ENCODE measurements at regions not wholly inside any gene's neighbourhood (a gene's known extent, or its start where the extent isn't known, plus 50 kb on each side); places are given as distances from the start of the nearest gene placed in this dataset.
"Not testable (repeated sequence)": the region's sequence is repeated elsewhere in the genome, so short reads cannot be mapped to it uniquely, and the experiment has no call there.

DNA sequence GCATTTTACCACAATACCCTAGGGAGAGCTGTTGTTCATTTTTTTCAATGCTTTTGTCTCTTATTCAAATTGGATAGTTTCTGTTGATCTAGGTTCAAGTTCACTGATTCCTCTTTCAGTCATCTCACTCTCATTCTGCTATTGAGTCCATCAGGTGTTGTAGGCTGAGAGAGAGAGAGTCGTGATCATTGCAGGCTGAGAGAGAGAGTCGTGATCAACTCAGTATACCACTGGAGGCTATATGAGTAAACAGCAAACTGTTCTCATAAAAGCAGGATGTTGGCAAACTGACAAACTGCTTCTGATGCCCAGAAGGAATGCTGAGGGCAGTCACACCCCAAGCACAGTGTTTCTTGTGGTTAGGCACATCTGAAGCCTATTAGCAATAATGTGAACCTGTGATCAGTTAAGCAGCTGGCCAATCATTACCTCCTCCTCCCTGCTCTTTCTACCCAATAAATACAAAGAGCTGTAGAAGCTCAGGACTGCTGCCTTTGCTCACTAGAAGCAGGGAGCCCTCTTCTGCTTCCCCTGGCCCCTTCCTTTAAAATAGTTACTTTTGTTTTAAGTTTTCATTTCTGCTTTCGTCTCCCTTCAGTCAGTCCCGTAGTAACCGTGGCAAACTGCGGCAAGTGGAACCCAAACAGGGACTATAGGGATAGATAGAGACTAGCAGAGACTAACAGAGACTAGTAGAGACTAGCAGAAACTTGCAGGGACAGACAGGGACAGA is 476.1 kb upstream of the ACO1 start:
- no peak for DNase-seq (ENCODE audit: low read depth)
- TF ChIP-seq, protein P1, sequence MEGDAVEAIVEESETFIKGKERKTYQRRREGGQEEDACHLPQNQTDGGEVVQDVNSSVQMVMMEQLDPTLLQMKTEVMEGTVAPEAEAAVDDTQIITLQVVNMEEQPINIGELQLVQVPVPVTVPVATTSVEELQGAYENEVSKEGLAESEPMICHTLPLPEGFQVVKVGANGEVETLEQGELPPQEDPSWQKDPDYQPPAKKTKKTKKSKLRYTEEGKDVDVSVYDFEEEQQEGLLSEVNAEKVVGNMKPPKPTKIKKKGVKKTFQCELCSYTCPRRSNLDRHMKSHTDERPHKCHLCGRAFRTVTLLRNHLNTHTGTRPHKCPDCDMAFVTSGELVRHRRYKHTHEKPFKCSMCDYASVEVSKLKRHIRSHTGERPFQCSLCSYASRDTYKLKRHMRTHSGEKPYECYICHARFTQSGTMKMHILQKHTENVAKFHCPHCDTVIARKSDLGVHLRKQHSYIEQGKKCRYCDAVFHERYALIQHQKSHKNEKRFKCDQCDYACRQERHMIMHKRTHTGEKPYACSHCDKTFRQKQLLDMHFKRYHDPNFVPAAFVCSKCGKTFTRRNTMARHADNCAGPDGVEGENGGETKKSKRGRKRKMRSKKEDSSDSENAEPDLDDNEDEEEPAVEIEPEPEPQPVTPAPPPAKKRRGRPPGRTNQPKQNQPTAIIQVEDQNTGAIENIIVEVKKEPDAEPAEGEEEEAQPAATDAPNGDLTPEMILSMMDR (conservative IDR thresholded peaks at IDR 0.05; ENCODE audit: low read length): no peak
- no peak overlapping the region for H3K4me3 ChIP-seq (ENCODE audit: low read length)

DNA sequence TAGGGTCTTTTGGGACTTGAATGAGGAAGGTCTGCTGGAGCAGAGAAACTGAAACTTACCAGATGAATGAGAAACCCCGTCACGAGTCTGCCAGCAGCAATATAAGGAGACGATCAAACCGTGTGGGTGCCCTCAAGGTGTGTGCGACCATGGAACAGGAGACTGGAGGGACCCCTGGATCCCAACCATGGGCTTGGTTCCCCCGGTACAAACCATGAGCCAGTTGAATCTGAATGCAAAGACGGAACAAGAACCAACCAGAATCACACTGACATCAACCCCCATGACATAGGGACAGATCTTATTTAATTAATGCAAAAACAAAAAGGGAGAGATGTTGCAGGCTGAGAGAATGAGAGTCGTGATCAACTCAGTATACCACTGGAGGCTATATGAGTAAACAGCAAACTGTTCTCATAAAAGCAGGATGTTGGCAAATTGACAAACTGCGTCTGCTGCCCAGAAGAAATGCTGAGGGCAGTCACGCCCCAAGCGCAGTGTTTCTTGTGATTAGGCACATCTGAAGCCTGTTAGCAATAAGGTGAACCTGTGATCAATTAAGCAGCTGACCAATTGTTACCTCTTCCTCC is 475.5 kb upstream of the ACO1 start:
- DNase-seq (ENCODE audit: low read depth): no peak
- H3K4me3 ChIP-seq (ENCODE audit: low read length): no peak overlapping the region
- TF ChIP-seq, protein P1 (conservative IDR thresholded peaks at IDR 0.05; ENCODE audit: low read length): no peak

DNA sequence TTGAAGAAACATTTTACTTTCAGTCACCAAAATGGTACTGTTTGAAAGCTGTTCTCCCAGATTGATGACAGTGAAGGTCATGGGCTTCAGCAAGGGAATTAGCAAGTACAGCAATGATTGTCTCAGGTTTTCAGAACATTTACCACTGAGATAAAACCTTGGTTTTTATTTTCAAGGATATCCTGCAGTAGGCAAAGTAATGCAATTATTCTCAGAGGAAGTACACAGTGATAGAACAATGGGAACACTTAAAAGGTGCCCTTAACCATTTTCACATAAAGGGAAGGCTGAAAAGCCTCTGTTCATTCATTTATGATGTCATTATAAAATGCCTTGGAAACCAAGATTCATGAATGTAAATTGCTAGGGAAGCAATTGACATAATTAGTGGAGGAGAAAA is 471.8 kb upstream of the ACO1 start:
- H3K4me3 ChIP-seq (ENCODE audit: low read length): no peak overlapping the region
- TF ChIP-seq, protein P1 (conservative IDR thresholded peaks at IDR 0.05; ENCODE audit: low read length): no peak
- DNase-seq (ENCODE audit: low read depth): no peak

DNA sequence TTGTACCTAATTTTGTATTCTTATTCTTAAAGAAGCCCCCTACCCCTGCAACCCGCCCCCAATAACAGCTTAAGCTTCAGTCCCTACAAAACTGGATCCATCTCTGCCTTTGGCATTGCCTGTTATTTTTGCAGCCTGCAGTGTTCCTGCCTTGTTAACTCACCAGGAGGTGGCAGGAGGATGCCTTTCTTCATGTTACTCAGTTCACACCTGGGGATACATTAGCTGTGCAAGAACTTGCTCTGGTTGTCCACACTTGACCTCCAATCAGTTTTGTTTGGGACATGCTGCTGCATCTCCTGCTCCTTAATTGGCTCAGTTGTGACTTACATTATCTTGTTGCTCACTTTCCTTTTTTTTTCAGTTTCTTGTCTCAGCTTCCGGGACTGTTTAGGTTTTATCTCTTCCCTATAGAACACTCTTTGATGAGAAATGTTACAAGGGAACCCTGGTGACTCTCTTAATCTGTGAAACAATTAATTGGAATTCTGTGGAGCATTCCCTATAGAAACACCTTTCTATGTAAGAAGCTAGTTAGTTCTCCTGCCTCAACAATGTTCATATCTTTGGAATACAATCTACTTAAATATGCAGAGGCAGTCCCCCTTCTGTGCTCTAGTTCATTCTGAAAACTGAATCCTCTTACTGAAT is 467.7 kb upstream of the ACO1 start:
- TF ChIP-seq, protein P1 (conservative IDR thresholded peaks at IDR 0.05; ENCODE audit: low read length): no peak
- no peak overlapping the region for H3K4me3 ChIP-seq (ENCODE audit: low read length)
- DNase-seq (ENCODE audit: low read depth): no peak

DNA sequence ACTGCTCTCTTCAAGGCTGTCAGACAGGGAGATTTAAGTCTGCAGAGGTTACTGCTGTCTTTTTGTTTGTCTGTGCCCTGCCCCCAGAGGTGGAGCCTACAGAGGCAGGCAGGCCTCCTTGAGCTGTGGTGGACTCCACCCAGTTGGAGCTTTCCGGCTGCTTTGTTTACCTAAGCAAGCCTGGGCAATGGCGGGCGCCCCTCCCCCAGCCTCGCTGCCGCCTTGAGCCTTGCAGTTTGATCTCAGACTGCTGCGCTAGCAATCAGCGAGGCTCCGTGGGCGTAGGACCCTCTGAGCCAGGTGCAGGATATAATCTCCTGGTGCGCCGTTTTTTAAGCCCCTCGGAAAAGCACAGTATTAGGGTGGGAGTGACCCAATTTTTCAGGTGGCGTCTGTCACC is 446.7 kb upstream of the ACO1 start:
- not testable (repeated sequence) for H3K4me3 ChIP-seq (ENCODE audit: low read length); DNase-seq (ENCODE audit: low read depth)

DNA sequence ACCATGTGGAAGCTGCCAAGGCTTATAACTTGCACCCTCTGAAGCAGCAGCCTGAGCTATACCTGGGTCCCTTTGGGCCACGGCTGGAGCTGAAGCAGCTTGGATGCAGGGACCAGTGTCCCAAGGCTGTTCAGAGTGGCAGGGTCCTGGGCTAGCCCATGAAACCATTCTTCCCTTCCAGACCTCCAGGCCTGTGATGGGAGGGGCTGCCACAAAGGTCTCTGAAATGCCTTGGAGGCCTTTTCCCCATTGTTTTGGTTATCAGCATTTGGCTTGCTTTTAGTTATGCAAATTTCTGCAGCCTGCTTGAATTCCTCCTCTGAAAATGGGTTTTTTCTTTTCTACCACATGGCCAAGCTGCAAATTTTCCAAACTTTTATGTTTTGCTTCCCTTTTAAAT is 433.7 kb upstream of the ACO1 start:
- no peak for DNase-seq (ENCODE audit: low read depth)

GRCh38 chr9:31958572-31958971 is 425.9 kb upstream of the ACO1 start:
- no peak overlapping the region for H3K4me3 ChIP-seq (ENCODE audit: low read length)
- TF ChIP-seq, protein P1 (conservative IDR thresholded peaks at IDR 0.05; ENCODE audit: low read length): no peak
- DNase-seq (ENCODE audit: low read depth): no peak

More for the DNA sequence above, 433.7 kb upstream of the ACO1 start:
- H3K4me3 ChIP-seq (ENCODE audit: low read length): no peak overlapping the region
- TF ChIP-seq, protein P1 (conservative IDR thresholded peaks at IDR 0.05; ENCODE audit: low read length): no peak

Data from AG10803 (cell line).